GM23338 (cell line): ENCODE measurements at regions not wholly inside any gene's neighbourhood (a gene's known extent, or its start where the extent isn't known, plus 50 kb on each side); places are given as distances from the start of the nearest gene placed in this dataset.

Experiments
- ATAC-seq: fragments of 200-7000 bp; cut with Tn5 transposase; 3 replicates; pipeline ENCODE4 v1.9.1; 2020
- DNase-seq: peaks from one replicate; pipeline ENCODE4 v3.0.0-alpha.2; 2015; ENCODE audit warnings: low spot score
- H2AFZ ChIP-seq: fragments of 200-600 bp; sonication (generic); 2 replicates; pipeline ENCODE4 v1.8.0; 2016; ENCODE audit warnings: antibody characterized with exemption, mild to moderate bottlenecking, moderate library complexity
- H3F3A ChIP-seq: fragments of 200-600 bp; sonication (generic); replicated peaks from 2 replicates; pipeline ENCODE4 v1.8.0; 2017; ENCODE audit warnings: antibody characterized with exemption, mixed run types, low read depth
- H3K27ac ChIP-seq: fragments of 200-600 bp; sonication (generic); 2 replicates; pipeline ENCODE4 v1.6.1; 2016; ENCODE audit warnings: low read depth
- H3K27me3 ChIP-seq: fragments of 200-600 bp; sonication (generic); 2 replicates; pipeline ENCODE4 v1.8.0; 2016; ENCODE audit warnings: mild to moderate bottlenecking, mixed run types, moderate library complexity; ENCODE audit not compliant: insufficient read depth
- H3K36me3 ChIP-seq: fragments of 200-600 bp; sonication (generic); 2 replicates; pipeline ENCODE4 v1.8.0; 2016; ENCODE audit warnings: mild to moderate bottlenecking; ENCODE audit not compliant: insufficient read depth
- H3K4me1 ChIP-seq: fragments of 200-600 bp; sonication (generic); 2 replicates; pipeline ENCODE4 v1.8.0; 2016; ENCODE audit warnings: mild to moderate bottlenecking, moderate library complexity; ENCODE audit not compliant: insufficient read depth
- H3K4me2 ChIP-seq: fragments of 200-600 bp; sonication (generic); 2 replicates; pipeline ENCODE4 v1.7.1; 2017; ENCODE audit warnings: mixed run types
- H3K4me3 ChIP-seq: fragments of 200-600 bp; sonication (generic); 2 replicates; pipeline ENCODE4 v1.6.1; 2016; ENCODE audit warnings: mixed run types
- H3K79me2 ChIP-seq: fragments of 200-600 bp; sonication (generic); replicated peaks from 2 replicates; pipeline ENCODE4 v1.8.0; 2017; ENCODE audit warnings: mild to moderate bottlenecking; ENCODE audit not compliant: insufficient read depth
- H3K9me2 ChIP-seq: fragments of 200-600 bp; sonication (generic); 2 replicates; pipeline ENCODE4 v1.8.0; 2017; ENCODE audit not compliant: insufficient read depth
- H4K20me1 ChIP-seq: fragments of 200-600 bp; sonication (generic); replicated peaks from 2 replicates; pipeline ENCODE4 v1.8.0; 2017; ENCODE audit warnings: mild to moderate bottlenecking; ENCODE audit not compliant: insufficient read depth
- H3K27ac Mint-ChIP-seq: 2 replicates; pipeline ENCODE4 v1.8.0; 2020; ENCODE audit warnings: inconsistent platforms, mild to moderate bottlenecking, moderate library complexity, mixed read lengths
- H3K27me3 Mint-ChIP-seq: 3 replicates; pipeline ENCODE4 v1.8.0; 2022; ENCODE audit warnings: low read depth, mild to moderate bottlenecking, moderate library complexity, mixed read lengths, inconsistent platforms; ENCODE audit not compliant: insufficient read depth, poor library complexity
- H3K36me3 Mint-ChIP-seq: 3 replicates; pipeline ENCODE4 v1.8.0; 2021; ENCODE audit warnings: low read depth, mild to moderate bottlenecking, inconsistent platforms, moderate library complexity, mixed read lengths
- H3K4me1 Mint-ChIP-seq: 3 replicates; pipeline ENCODE4 v1.8.0; 2020; ENCODE audit warnings: mild to moderate bottlenecking, inconsistent platforms, mixed read lengths
- H3K4me3 Mint-ChIP-seq: 3 replicates; pipeline ENCODE4 v1.8.0; 2021; ENCODE audit warnings: moderate library complexity, mild to moderate bottlenecking, inconsistent platforms, mixed read lengths
- H3K9me3 Mint-ChIP-seq: 3 replicates; pipeline ENCODE4 v1.8.0; 2020; ENCODE audit warnings: moderate library complexity, mild to moderate bottlenecking, inconsistent platforms, mixed read lengths
- ETS1 ChIP-seq: IDR thresholded peaks from 2 replicates; pipeline ENCODE4 v1.6.1; 2016; ENCODE audit warnings: antibody characterized with exemption
- EZH2phosphoT487 ChIP-seq: fragments of 200-600 bp; sonication (generic); IDR thresholded peaks from one replicate; pipeline ENCODE4 v1.8.1; 2018; ENCODE audit warnings: antibody characterized with exemption; ENCODE audit not compliant: unreplicated experiment
- JUNB ChIP-seq: IDR thresholded peaks from one replicate; pipeline ENCODE4 v1.6.1; 2016; ENCODE audit warnings: antibody characterized with exemption; ENCODE audit not compliant: unreplicated experiment
- NANOG ChIP-seq: IDR thresholded peaks from 2 replicates; pipeline ENCODE4 v1.6.1; 2016; ENCODE audit warnings: antibody characterized with exemption, borderline replicate concordance
- STAT1 ChIP-seq: IDR thresholded peaks from one replicate; pipeline ENCODE4 v1.6.1; 2016; ENCODE audit warnings: antibody characterized with exemption; ENCODE audit not compliant: unreplicated experiment
- ZNF331 ChIP-seq: fragments of 250-450 bp; sonication (Bioruptor Pico); IDR thresholded peaks from 2 replicates; pipeline ENCODE4 v1.5.0; 2020; ENCODE audit warnings: low read depth, mild to moderate bottlenecking, moderate library complexity
- ZNF462 ChIP-seq: fragments of 250-450 bp; sonication (Bioruptor Pico); IDR thresholded peaks from 2 replicates; pipeline ENCODE4 v1.5.0; 2020; ENCODE audit warnings: mild to moderate bottlenecking, moderate library complexity

- H3K4me1 Mint-ChIP-seq: no peaks in the 10 kb centered on the region
- Histone ChIP-seq H3K4me1 (no peaks in the 10 kb centered on the region), H3K4me2 (no peak overlapping the region)
Observed at GRCh38 chr6:169142538-169142844, 111.2 kb downstream of the THBS2 start.

GRCh38 chr6:169141671-169142537 lies 111.7 kb downstream of the THBS2 start:
- Histone ChIP-seq H3K4me2 (no peak overlapping the region), H2AFZ (no peak overlapping the region)

More at GRCh38 chr6:169142538-169142844, 111.2 kb downstream of the THBS2 start:
- TF ChIP-seq EZH2phosphoT487 (no peak), ETS1 (no peak), STAT1 (no peak), NANOG (no peak), ZNF331 (CRISPR knock-in tag) (no peak)
- Mint-ChIP-seq H3K27me3 (peaks cover 4% of the 10 kb centered on the region), H3K36me3 (no peaks in the 10 kb centered on the region; the same call in 2 of the 3 replicates), H3K27ac (no peak overlapping the region), H3K4me3 (no peak overlapping the region), H3K9me3 (peaks cover 4% of the 10 kb centered on the region; the same call in 1 of the 3 replicates)
- Histone ChIP-seq H3K27me3 (no peaks in the 10 kb centered on the region), H3K79me2 (no peaks in the 10 kb centered on the region), H3F3A (no peaks in the 10 kb centered on the region), H3K27ac (no peak overlapping the region), H3K36me3 (no peaks in the 10 kb centered on the region), H4K20me1 (no peaks in the 10 kb centered on the region), H3K4me3 (no peak overlapping the region), H2AFZ (no peak overlapping the region), H3K9me2 (peaks cover 7% of the 10 kb centered on the region; the same call in 1 of the 2 replicates)
- DNase-seq (no peak), ATAC-seq (no peak)

More at GRCh38 chr6:169141671-169142537, 111.7 kb downstream of the THBS2 start:
- Mint-ChIP-seq H3K36me3 (no peaks in the 10 kb centered on the region), H3K4me1 (no peaks in the 10 kb centered on the region), H3K27me3 (peaks cover 4% of the 10 kb centered on the region), H3K4me3 (no peak overlapping the region), H3K9me3 (peaks cover 4% of the 10 kb centered on the region; the same call in 1 of the 3 replicates), H3K27ac (no peak overlapping the region)
- no peaks in the 10 kb centered on the region for H3K27me3 ChIP-seq
- no peaks in the 10 kb centered on the region for H3F3A ChIP-seq
- no peaks in the 10 kb centered on the region for H3K4me1 ChIP-seq
- H3K9me2 ChIP-seq: peaks cover 5% of the 10 kb centered on the region; the same call in 1 of the 2 replicates
- no peak overlapping the region for H3K4me3 ChIP-seq
- no peaks in the 10 kb centered on the region for H3K36me3 ChIP-seq
- TF ChIP-seq ZNF462 (CRISPR knock-in tag) (no peak), JUNB (no peak), ETS1 (no peak)
- DNase-seq (no peak), ATAC-seq (no peak)
- H3K79me2 ChIP-seq: no peaks in the 10 kb centered on the region
- no peak overlapping the region for H3K27ac ChIP-seq
- no peaks in the 10 kb centered on the region for H4K20me1 ChIP-seq
